GM12878 (cell line): ENCODE measurements at regions not wholly inside any gene's neighbourhood (a gene's known extent, or its start where the extent isn't known, plus 50 kb on each side); places are given as distances from the start of the nearest gene placed in this dataset.

Experiments used
- ATAC-seq: fragments of 200-7000 bp; cut with Tn5 transposase; 3 replicates; pipeline ENCODE4 v1.9.1; 2020; ENCODE audit warnings: mild to moderate bottlenecking, moderate library complexity
- BruUV-seq: library from RNA; stranded (reverse); fragments of 400-500 nt; replicated peaks from 2 replicates; lab custom pipeline; 2021; lab: Mats Ljungman, UMichigan
- CTCF ChIA-PET: fragments of 300-600 bp; sonication (Branson Sonifier 250); formaldehyde crosslinking; extraction: SDS; loops from one replicate; lab custom pipeline; 2021; ENCODE audit warnings: inconsistent platforms; lab: Yijun Ruan, JAX
- POLR2A ChIA-PET: fragments of 350-600 bp; formaldehyde crosslinking; extraction: SDS; loops from one replicate; lab custom pipeline; 2021; ENCODE audit warnings: inconsistent platforms; lab: Charles Lee
- RAD21 ChIA-PET: fragments of 300-600 bp; sonication (Branson Sonifier 250); formaldehyde crosslinking; loops from one replicate; lab custom pipeline; 2023; ENCODE audit warnings: antibody characterized with exemption; ENCODE audit not compliant: unreplicated experiment; lab: Charles Lee
- SMC1A ChIA-PET: fragments of 300-600 bp; sonication (Branson Sonifier 250); formaldehyde crosslinking; loops from one replicate; lab custom pipeline; 2023; ENCODE audit not compliant: unreplicated experiment, uncharacterized antibody; lab: Charles Lee
- DNase-seq: peaks from one replicate; pipeline ENCODE4 v3.0.0-alpha.2; 2011; ENCODE audit warnings: low read depth, low spot score
- FAIRE-seq: peaks from 3 replicates; lab custom pipeline; 2011; peaks lifted over from hg19 to GRCh38; lab: Jason Lieb, UNC
- H2AFZ ChIP-seq: 2 replicates; pipeline ENCODE4 v1.6.0; 2011; ENCODE audit warnings: low read depth, low read length, control low read depth; ENCODE audit not compliant: control insufficient read depth
- H3K27ac ChIP-seq: 2 replicates; pipeline ENCODE4 v1.5.1; 2011; ENCODE audit warnings: control low read depth; ENCODE audit not compliant: control insufficient read depth, insufficient read depth
- H3K27me3 ChIP-seq, 2 experiments: replicated peaks in 1 of 2; 2 replicates each; pipeline versions ENCODE4 v1.6.0 to v1.6.1; 2011; ENCODE audit warnings: low read length in 1 of 2; ENCODE audit not compliant: control insufficient read depth in 2 of 2, insufficient read depth in 2 of 2
- H3K36me3 ChIP-seq, 2 experiments: 2 replicates each; pipeline ENCODE4 v1.5.1; 2011; ENCODE audit warnings: low read length in 1 of 2; ENCODE audit not compliant: control insufficient read depth in 2 of 2, insufficient read depth in 2 of 2
- H3K4me1 ChIP-seq: 2 replicates; pipeline ENCODE4 v1.6.1; 2011; ENCODE audit warnings: mild to moderate bottlenecking, low read length, moderate library complexity, mixed read lengths; ENCODE audit not compliant: control insufficient read depth, insufficient read depth
- H3K4me2 ChIP-seq: 2 replicates; pipeline ENCODE4 v1.6.0; 2011; ENCODE audit warnings: control low read depth; ENCODE audit not compliant: control insufficient read depth, insufficient read depth
- H3K4me3 ChIP-seq: fragments of 200-600 bp; sonication (generic); 2 replicates; pipeline ENCODE4 v1.5.1; 2016
- H3K79me2 ChIP-seq: 2 replicates; pipeline ENCODE4 v1.6.0; 2011; ENCODE audit warnings: low read length; ENCODE audit not compliant: control insufficient read depth, insufficient read depth
- H3K9ac ChIP-seq: 2 replicates; pipeline ENCODE4 v1.8.0; 2011; ENCODE audit warnings: low read length, control low read depth, mixed read lengths; ENCODE audit not compliant: control insufficient read depth, insufficient read depth
- H3K9me3 ChIP-seq: replicated peaks from 3 replicates; pipeline ENCODE4 v1.5.1; 2011; ENCODE audit warnings: mild to moderate bottlenecking, low read length; ENCODE audit not compliant: control insufficient read depth, insufficient read depth
- H4K20me1 ChIP-seq: 2 replicates; pipeline ENCODE4 v1.6.0; 2011; ENCODE audit not compliant: control insufficient read depth, insufficient read depth
- ASH2L ChIP-seq: fragments of 300-600, 200-600 bp; sonication (generic); IDR thresholded peaks from 2 replicates; pipeline ENCODE4 v1.6.1; 2017; ENCODE audit warnings: low read depth, mild to moderate bottlenecking, borderline replicate concordance
- CUX1 ChIP-seq: IDR thresholded peaks from 2 replicates; pipeline ENCODE4 v1.6.1; 2012; ENCODE audit warnings: improper control_type of control experiment, low read depth, low read length; ENCODE audit not compliant: insufficient replicate concordance
- ESRRA ChIP-seq: IDR thresholded peaks from 2 replicates; pipeline ENCODE4 v1.6.1; 2012; ENCODE audit warnings: mild to moderate bottlenecking, low read length, improper control_type of control experiment
- FOS ChIP-seq: IDR thresholded peaks from 3 replicates; pipeline ENCODE4 v1.6.1; 2011; ENCODE audit warnings: borderline replicate concordance; ENCODE audit not compliant: insufficient read length; ENCODE audit errors: extremely low read depth
- JUNB ChIP-seq: IDR thresholded peaks from 2 replicates; pipeline ENCODE4 v1.6.1; 2016; ENCODE audit warnings: antibody characterized with exemption, mild to moderate bottlenecking
- LARP7 ChIP-seq: fragments of 450-650 bp; IDR thresholded peaks from 2 replicates; pipeline ENCODE4 v1.6.1; 2017; ENCODE audit warnings: mild to moderate bottlenecking
- RUNX3 ChIP-seq: IDR thresholded peaks from 2 replicates; pipeline ENCODE4 v1.6.1; 2012; ENCODE audit warnings: low read length, inconsistent platforms
- TCF12 ChIP-seq: IDR thresholded peaks from 2 replicates; pipeline ENCODE4 v1.6.1; 2011; ENCODE audit warnings: low read depth, mild to moderate bottlenecking, low read length
- ZNF24 ChIP-seq: fragments of 450-650 bp; IDR thresholded peaks from 2 replicates; pipeline ENCODE4 v1.6.1; 2017; ENCODE audit warnings: antibody characterized with exemption, mild to moderate bottlenecking
- ZNF274 ChIP-seq: IDR thresholded peaks from one replicate; pipeline ENCODE4 v1.8.0; 2011; ENCODE audit not compliant: insufficient read length, insufficient read depth
- ZNF687 ChIP-seq: fragments of 450-650 bp; IDR thresholded peaks from 2 replicates; pipeline ENCODE4 v1.6.1; 2017; ENCODE audit warnings: mild to moderate bottlenecking, moderate library complexity
- ZZZ3 ChIP-seq: IDR thresholded peaks from 2 replicates; pipeline ENCODE4 v1.6.1; 2011; ENCODE audit warnings: low read depth; ENCODE audit not compliant: control insufficient read depth, insufficient read length
- WGBS: methylation state at CpG from one replicate; pipeline ENCODE4 v1.1.6; 2016; ENCODE audit warnings: low lambda C conversion rate; ENCODE audit not compliant: insufficient replicate concordance, insufficient coverage; ENCODE audit errors: missing lambda C conversion rate; 5-methylcytosine and 5-hydroxymethylcytosine counted together
- in situ Hi-C: fragments of 300-500 bp; cut with MboI; formaldehyde crosslinking; loops from 9 replicates; pipeline ENCODE4 v1.14.3; 2018; ENCODE audit warnings: mixed read lengths
- intact Hi-C: fragments of 100-400 bp; cut with micrococcal nuclease; formaldehyde crosslinking; loops from one replicate; pipeline ENCODE4 v1.14.2; 2022; ENCODE audit not compliant: unreplicated experiment
- TF ChIP-seq, protein P1 (sequence below): fragments of 450-650 bp; IDR thresholded peaks from 2 replicates; pipeline ENCODE4 v1.6.1; 2016; ENCODE audit warnings: mild to moderate bottlenecking, moderate library complexity, borderline replicate concordance

DNA sequence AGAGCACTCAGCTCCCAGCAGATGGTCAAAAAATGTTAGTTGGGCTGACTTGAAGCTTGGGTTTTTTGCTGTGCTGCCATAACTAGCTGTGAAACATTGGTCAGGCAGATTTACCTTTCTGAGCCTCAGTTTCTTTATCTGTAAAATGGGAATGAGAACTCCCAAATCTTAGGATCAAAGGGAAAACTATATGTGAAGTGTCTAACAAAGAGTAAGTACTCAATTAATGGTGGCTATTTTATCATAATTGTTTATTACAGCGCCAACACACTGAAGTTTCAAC lies 164.2 kb upstream of the POU3F1 start:
- Histone ChIP-seq H3K9me3 (no peaks in the 10 kb centered on the region), H3K4me3 (no peak overlapping the region), H3K9ac (no peak overlapping the region), H3K27me3 (peaks cover 0 to 1% of the 10 kb centered on the region in 2 experiments; a peak in 1 of 4 replicates), H3K4me2 (no peak overlapping the region)
- intact Hi-C loops: no loop called here
- no peak for ATAC-seq
- no TSS peak for BruUV-seq
- RAD21 ChIA-PET: no interaction called here
- TF ChIP-seq ASH2L (no peak), ZNF687 (no peak), ZZZ3 (no peak), RUNX3 (no peak), ZNF24 (no peak), CUX1 (no peak), LARP7 (no peak), FOS (no peak), TCF12 (no peak), ESRRA (no peak), ZNF274 (no peak), JUNB (no peak)
- TF ChIP-seq, protein P1, sequence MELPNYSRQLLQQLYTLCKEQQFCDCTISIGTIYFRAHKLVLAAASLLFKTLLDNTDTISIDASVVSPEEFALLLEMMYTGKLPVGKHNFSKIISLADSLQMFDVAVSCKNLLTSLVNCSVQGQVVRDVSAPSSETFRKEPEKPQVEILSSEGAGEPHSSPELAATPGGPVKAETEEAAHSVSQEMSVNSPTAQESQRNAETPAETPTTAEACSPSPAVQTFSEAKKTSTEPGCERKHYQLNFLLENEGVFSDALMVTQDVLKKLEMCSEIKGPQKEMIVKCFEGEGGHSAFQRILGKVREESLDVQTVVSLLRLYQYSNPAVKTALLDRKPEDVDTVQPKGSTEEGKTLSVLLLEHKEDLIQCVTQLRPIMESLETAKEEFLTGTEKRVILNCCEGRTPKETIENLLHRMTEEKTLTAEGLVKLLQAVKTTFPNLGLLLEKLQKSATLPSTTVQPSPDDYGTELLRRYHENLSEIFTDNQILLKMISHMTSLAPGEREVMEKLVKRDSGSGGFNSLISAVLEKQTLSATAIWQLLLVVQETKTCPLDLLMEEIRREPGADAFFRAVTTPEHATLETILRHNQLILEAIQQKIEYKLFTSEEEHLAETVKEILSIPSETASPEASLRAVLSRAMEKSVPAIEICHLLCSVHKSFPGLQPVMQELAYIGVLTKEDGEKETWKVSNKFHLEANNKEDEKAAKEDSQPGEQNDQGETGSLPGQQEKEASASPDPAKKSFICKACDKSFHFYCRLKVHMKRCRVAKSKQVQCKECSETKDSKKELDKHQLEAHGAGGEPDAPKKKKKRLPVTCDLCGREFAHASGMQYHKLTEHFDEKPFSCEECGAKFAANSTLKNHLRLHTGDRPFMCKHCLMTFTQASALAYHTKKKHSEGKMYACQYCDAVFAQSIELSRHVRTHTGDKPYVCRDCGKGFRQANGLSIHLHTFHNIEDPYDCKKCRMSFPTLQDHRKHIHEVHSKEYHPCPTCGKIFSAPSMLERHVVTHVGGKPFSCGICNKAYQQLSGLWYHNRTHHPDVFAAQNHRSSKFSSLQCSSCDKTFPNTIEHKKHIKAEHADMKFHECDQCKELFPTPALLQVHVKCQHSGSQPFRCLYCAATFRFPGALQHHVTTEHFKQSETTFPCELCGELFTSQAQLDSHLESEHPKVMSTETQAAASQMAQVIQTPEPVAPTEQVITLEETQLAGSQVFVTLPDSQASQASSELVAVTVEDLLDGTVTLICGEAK: no peak
- TF ChIP-seq, all 136 proteins: peak for 0
- Histone ChIP-seq H3K27ac (no peak overlapping the region), H2AFZ (no peak overlapping the region), H3K79me2 (no peaks in the 10 kb centered on the region), H3K36me3 (no peaks in the 10 kb centered on the region), H3K4me1 (peaks cover 9% of the 10 kb centered on the region), H4K20me1 (no peaks in the 10 kb centered on the region)
- FAIRE-seq (no peak), DNase-seq (no peak)
- ChIA-PET POLR2A (no interaction called here), SMC1A (interaction anchor here (2.3 kb wide), 1 partner anchor 139 kb away, joined by 5 read pairs; no protein-coding TSS in a partner anchor), CTCF (interaction anchor here (1.0 kb wide), 1 partner anchor 13 kb away, joined by 3 read pairs; no protein-coding TSS in a partner anchor)
- in situ Hi-C loops: no loop called here
- WGBS: 94% methylated on average over 1 of the region's 1 CpG
